ENCODE measurements at regions not wholly inside any gene's neighbourhood (a gene's known extent, or its start where the extent isn't known, plus 50 kb on each side); places are given as distances from the start of the nearest gene placed in this dataset.
"Not testable (repeated sequence)": the region's sequence is repeated elsewhere in the genome, so short reads cannot be mapped to it uniquely, and the experiment has no call there.

DNA sequence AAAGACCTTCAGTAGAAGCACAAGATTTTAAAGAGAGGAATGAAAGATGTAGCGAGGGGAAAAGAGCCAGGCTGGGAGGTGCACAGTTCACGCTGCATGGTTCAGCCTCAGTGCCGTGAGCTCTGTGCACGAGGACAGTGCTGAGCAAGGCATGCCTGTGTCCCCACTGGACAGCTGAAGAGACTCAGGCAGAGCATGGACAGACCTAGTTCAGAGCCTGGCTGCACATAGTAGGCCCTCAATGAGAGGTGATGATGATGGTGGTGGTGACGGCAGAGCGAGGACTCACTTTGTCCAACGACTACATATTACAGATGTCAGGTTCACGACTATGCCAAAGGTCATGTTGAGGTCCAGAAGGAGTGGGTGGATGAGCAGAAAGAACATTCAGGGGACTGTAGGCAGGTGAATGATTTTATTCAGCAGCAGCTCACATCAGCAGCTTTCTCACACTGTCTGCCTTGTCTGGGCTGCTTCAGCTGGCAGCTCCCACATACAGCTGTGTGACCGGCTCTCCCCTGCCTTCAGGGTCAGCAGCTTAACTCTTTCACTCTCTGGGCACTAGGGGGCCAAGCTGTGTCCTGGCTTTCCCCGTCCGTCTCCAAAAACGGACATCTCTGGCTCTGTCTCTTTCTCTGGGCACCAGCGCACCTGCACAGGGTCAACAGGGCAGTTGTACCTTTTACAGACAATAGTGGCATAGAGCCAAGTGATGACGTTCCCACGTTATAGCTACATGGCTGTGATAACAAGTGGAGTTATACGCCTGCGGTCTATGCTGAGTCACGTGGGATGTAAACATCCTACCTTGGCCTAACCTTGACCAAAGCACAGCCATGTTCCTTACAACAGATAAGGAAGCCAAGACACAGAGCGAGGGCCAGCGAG, 83.4 kb upstream of the KCNK12 start:
- DNase-seq (ENCODE audit: low read depth in 4 of 4, low spot score in 3 of 4) = peak in 2 of 4 donors; percentile 45 to 61

GRCh38 chr2:47653036-47653435, 82.3 kb upstream of the KCNK12 start:
- no peak for DNase-seq (ENCODE audit: low read depth in 4 of 4, low spot score in 3 of 4)

GRCh38 chr2:47652061-47652690, 81.4 kb upstream of the KCNK12 start:
- no peak for DNase-seq (ENCODE audit: low read depth in 4 of 4, low spot score in 3 of 4)

GRCh38 chr2:47651296-47651695, 80.5 kb upstream of the KCNK12 start:
- DNase-seq (ENCODE audit: low read depth in 4 of 4, low spot score in 3 of 4) = no peak

- no peak for DNase-seq (ENCODE audit: low read depth in 4 of 4, low spot score in 3 of 4)
These were observed 79.3 kb upstream of the KCNK12 start for GRCh38 chr2:47650001-47650535.

- DNase-seq (ENCODE audit: low read depth in 4 of 4, low spot score in 3 of 4) = no peak
These were observed 74.5 kb upstream of the KCNK12 start for GRCh38 chr2:47645246-47645645.

DNA sequence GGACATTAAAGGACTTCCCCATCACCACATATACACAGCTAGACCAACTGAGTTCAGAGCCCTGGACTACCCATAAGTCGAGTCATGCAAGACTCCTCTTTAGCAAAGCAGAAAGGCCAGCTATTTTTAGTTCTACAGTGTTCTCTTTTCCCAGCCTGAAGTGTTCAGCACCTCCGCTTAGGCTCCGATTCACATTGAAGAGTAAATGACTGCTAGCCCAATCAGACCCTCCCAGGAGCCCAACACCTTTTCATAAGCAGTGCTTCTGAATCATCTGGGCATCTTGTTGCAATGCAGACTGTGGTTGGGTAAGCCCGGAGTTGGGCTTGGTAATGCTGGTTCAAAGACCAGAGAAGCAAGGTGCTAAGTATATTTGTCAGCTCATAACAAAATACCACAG, 73.6 kb upstream of the KCNK12 start:
- no peak for DNase-seq (ENCODE audit: low read depth in 4 of 4, low spot score in 3 of 4)

GRCh38 chr2:47641366-47641765, 70.6 kb upstream of the KCNK12 start:
- no peak for DNase-seq (ENCODE audit: low read depth in 4 of 4, low spot score in 3 of 4)

- DNase-seq (ENCODE audit: low read depth in 4 of 4, low spot score in 3 of 4) = no peak
These were observed 69.6 kb upstream of the KCNK12 start for GRCh38 chr2:47640356-47640755.

DNA sequence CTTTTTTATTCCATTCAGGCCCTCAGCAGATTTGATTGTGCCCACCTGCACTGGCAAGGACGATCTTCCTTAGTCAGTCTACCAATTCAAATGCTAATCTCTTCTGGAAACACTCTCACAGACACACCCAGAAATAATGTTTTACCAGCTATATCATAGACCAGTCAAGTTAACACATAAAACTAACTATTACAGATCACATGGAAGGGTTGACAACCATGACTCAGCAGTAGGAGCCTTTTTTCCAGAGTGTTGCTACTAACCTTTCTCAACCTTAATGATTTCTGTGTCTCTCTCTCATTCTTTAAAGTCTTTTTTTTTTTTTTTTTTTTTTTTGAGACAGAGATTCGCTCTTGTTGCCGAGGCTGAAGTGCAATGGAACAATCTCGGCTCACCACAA, 68.7 kb upstream of the KCNK12 start:
- no peak for DNase-seq (ENCODE audit: low read depth in 4 of 4, low spot score in 3 of 4)

DNA sequence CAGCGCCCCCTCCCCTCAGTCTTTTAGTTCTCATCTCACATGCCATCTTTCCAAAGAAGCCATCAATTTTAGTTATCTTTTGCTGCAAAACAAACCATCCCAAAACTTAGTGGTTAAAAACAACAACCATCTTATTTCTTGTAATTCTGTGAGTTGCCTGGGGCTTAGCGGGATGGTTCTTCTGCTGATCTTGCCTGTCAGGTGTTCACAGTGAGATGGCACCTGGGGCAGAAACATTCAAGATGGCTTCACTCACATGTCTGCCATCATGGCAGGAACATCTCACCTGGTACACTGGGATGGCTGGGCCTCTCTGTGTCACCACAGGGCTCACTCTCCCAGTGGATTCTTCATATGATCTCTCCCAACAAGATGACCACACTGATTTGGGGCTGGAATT, 67.6 kb upstream of the KCNK12 start:
- no peak for DNase-seq (ENCODE audit: low read depth in 4 of 4, low spot score in 3 of 4)

GRCh38 chr2:47636596-47637264, 65.9 kb upstream of the KCNK12 start:
- DNase-seq (ENCODE audit: low read depth in 4 of 4, low spot score in 3 of 4) = no peak

DNA sequence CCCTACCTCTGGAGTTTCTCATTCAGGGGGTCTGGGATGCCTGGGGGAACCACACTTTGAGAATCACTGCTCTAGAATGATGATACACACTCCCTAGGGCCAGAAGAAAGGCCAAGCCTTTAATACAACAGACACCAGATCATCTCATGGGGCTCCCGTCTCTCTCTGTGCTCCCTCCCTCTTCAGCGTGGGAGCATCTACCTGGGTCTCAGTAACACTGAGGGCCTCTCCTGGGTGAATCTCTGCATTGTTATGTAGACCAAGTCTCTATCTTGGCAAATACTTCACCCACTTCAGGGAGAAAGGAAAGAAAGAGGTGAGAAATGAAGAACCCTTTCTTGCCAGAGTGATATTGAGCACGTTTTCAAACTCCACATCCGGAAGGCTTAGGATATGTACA, 65.4 kb upstream of the KCNK12 start:
- no peak for DNase-seq (ENCODE audit: low read depth in 4 of 4, low spot score in 3 of 4)

DNA sequence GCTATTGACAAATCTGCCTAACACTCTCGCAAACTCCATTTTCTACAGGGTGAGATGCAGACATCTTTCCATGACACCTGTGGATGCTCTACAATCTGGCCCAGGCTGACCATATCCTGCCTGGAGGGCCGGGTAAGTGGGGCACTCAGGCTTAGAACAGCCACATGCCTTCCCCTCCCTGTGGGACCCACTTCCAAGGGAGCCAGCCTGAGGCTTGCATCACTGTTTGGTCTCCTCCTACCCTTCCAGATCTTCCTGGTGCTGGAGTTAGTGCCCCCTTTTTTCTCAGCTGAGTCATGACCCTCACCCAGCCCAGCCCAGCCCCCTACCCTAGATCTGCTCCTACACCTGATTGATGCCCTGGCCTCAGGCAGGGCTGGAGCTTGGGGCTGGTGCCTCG, 62.0 kb upstream of the KCNK12 start:
- DNase-seq (ENCODE audit: low read depth in 4 of 4, low spot score in 3 of 4) = no peak

DNA sequence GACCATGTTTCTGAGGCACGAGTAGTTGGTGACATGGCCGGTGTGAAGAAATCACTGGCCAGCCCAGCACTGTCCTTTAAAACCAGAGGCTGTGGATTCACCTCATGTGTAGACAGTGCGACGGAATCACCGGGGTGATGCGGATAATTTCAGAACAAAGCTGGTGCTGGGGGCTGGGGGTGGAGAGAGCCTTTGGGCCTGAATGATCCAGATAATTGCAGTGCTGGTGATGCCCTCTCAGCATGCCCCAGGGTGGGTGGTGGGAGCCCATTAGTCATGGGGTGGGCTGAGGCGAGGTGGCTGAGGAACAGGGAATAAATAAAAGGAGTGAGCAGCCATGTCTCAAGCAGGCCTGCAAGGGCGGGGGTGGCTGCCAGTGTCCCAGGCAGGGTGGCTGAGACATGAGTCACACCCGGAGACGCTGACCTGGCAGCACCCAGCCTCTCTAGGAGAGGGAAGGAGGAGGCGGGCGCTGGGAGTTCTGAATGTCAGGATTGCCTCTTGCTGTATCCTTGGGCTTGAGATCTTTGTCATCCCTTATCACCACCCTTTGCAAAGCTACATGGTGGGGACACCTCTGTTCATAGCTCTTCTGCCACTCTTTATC, 61.1 kb upstream of the KCNK12 start:
- no peak for DNase-seq (ENCODE audit: low read depth in 4 of 4, low spot score in 3 of 4)

DNA sequence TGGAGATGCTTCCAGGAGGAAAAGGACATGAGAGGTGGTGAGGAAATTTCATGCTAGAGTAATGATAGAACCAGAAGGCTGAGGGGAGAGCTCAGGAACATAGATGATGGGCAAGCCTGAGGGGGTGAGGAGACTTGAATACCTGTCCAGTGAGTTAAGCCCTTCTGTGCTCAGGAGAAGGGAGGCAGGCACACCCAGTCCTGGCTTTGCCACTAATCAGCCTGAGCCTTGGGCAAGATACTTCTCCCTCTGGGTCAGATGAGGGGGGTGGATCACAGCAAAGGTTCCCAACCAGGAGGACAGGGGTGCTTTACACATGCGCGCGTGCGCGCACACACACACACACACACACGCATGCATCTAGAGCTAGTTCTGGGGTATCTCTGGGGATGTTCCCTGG, 60.5 kb upstream of the KCNK12 start:
- DNase-seq (ENCODE audit: low read depth in 4 of 4, low spot score in 3 of 4) = no peak

- DNase-seq (ENCODE audit: low read depth in 4 of 4, low spot score in 3 of 4) = no peak
These were observed 59.0 kb upstream of the KCNK12 start for GRCh38 chr2:47629501-47630460.

DNA sequence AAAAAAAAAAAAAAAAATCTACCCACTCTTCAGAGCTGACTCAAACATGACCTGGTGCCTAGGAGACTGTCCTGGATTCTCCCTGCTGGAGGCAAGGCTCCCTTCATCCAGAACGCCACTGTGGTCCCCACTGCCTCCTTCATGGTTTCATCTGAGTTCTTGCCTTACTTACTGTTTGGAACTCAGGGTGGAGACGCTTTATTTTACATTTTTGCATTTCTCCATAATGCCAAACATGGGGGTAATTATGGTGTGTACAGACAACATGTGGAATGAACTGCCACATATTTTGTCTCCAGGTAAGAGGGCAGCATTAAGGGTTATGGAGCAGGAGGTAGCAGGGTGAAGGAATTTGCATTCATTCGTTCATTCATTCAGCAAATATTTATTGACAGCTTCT, 58.1 kb upstream of the KCNK12 start:
- no peak for DNase-seq (ENCODE audit: low read depth in 4 of 4, low spot score in 3 of 4)

- DNase-seq (ENCODE audit: low read depth in 4 of 4, low spot score in 3 of 4) = no peak
These were observed 55.9 kb upstream of the KCNK12 start for GRCh38 chr2:47626664-47627063.

- not testable (repeated sequence) for DNase-seq (ENCODE audit: low read depth in 4 of 4, low spot score in 3 of 4)
These were observed 52.4 kb upstream of the KCNK12 start for GRCh38 chr2:47623140-47623539.

All from left renal pelvis (tissue), 4 donors.